DMS 273 treated with DMSO at 0.1 percent for 48 hours (cell line): ENCODE measurements at regions not wholly inside any gene's neighbourhood (a gene's known extent, or its start where the extent isn't known, plus 50 kb on each side); places are given as distances from the start of the nearest gene placed in this dataset.
"Not testable (repeated sequence)": the region's sequence is repeated elsewhere in the genome, so short reads cannot be mapped to it uniquely, and the experiment has no call there.

Experiments
- DNase-seq: peaks from one replicate; lab custom pipeline; 2025; lab: John Stamatoyannopoulos, UW

DNA sequence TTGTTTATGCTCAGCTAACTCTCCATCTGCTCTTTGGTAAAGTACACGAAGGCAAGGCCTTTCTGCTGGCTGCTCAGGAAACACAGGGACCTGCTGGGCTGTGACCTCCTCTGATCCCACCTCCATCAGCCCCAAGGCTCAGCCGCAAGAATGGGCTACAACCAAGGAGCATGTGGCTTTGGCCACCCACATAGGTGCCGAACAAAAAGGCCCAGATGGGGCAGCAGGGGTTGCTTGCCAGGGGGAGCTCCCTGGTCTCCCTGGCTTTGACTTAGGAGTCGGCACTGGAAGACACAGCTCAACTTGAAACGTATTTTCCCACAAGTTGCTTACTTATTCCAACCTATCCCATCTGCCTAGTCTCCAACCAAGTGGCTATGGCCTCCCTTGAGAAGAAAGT is 461.1 kb downstream of the ICE1 start:
- no peak for DNase-seq

- DNase-seq, result no peak
These were observed 460.7 kb downstream of the ICE1 start for GRCh38 chr5:5883146-5883545.

DNA sequence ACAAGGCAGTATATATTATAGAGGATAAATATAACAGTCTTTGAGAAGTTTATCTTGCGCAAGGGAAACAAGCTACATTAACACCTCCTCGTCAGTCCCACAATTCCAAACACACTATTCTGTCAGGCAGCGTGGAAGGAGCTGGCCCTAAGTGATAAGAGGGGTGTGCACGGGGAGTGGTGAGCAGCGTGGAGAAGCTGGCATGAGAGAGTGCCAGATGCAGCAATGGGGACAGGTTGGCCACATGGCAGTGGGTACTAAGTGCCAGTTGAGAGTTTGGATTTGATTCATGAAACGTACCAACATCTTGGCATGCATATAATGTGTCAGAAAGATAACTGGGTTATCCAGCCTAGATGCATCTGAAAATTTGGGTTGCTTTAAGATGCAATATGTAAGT is 460.2 kb downstream of the ICE1 start:
- DNase-seq, result no peak

DNA sequence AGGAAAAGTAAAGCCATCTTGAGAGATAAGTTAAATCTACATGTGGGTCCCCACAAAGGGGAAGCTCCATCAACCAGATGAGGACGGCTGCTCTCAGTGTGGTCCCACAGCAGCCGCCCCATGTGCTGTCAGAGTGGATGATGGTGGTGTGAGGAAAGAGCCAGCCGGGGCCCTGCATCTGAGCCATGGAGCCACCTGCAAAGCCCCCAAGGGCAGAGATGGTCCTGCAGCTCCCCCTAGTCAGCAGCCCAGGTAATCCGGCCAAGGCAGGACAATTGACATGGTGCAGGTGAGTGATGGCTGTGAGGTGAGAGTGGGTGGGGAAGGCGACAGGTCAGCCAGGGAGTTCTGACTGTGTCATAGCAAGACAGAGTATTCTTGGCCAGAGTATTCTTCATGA is 458.8 kb downstream of the ICE1 start:
- no peak for DNase-seq

- no peak for DNase-seq
These were observed 457.7 kb downstream of the ICE1 start for GRCh38 chr5:5880077-5880763.

DNA sequence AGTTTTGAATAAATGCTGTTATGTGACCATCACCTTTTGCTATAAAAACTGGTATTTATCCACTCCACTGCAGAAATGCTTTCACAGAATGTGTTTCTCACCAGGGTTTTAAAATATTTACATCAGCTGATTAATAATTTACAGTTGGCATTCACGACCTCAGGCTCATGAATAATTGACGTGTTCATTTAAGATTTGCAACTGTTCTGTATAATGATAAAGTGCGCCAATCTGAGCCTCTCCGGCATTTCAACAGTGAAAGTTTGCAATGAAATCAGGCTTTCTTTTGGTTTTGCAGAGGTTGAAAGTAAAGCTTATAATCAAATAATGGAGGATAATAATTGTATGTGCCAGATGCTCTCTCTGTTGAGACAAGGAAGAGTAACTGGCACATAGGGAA is 434.9 kb downstream of the ICE1 start:
- no peak for DNase-seq

GRCh38 chr5:5854087-5854486 is 431.6 kb downstream of the ICE1 start:
- no peak for DNase-seq

GRCh38 chr5:5838493-5838892 is 416.0 kb downstream of the ICE1 start:
- DNase-seq, result no peak

DNA sequence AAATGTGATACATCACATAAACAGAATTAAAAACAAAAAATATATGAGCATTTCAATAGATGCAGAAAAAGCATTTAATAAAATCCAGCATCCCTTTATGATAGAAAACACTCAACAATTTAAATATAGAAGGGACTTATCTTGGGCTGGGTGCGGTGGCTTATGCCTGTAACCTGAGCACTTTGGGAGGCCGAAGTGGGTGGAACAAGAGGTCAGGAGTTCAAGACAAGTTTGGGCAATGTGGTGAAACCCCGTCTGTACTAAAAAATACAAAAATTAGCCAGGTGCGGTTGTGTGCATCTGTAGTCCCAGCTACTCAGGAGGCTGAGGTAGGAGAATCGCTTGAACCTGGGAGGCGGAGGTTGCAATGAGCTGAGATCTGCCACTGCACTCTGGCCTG is 409.1 kb downstream of the ICE1 start:
- DNase-seq, result not testable (repeated sequence)

DNA sequence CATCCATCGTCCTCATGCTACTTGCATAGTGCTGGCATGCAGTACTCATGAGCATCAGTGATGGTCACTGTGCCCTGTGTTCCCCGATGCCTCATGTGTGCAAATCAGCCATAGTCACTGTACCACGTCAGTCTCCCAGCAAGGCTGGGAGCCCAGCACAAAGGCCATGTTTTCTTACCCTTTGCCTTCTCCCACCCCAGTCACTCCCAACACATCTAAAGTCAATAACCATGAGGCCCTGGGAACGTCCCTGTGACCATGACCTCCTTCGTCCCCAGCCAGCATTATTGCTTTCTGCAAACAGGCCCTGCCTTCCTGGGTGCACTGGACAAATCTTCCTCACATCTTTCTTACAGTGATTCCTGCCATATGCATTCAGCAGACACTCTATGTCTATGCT is 406.1 kb downstream of the ICE1 start:
- no peak for DNase-seq

DNA sequence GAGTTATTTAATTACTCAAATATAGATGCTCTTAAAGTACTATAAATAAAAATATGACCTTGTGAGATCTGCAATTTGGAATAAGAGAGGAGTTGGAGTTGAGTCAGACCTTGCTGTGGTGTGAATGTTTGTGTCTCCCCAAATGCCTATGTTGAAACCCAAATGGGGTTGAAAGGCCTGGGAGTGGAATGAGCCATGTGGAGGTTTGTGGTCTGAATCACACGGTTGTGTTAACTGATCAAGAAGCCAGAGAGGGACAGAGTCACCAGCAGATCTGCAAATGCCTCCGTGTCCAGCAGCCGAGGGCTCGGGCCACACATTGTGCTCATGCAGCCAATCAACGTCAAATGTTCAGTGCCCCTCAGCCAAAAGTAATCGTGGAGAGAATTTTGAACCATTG is 404.4 kb downstream of the ICE1 start:
- DNase-seq, result no peak

- DNase-seq, result no peak
These were observed 400.3 kb downstream of the ICE1 start for GRCh38 chr5:5822729-5823257.

- DNase-seq, result no peak
These were observed 394.5 kb downstream of the ICE1 start for GRCh38 chr5:5816960-5817359.

GRCh38 chr5:5813441-5813840 is 391.0 kb downstream of the ICE1 start:
- DNase-seq, result no peak

DNA sequence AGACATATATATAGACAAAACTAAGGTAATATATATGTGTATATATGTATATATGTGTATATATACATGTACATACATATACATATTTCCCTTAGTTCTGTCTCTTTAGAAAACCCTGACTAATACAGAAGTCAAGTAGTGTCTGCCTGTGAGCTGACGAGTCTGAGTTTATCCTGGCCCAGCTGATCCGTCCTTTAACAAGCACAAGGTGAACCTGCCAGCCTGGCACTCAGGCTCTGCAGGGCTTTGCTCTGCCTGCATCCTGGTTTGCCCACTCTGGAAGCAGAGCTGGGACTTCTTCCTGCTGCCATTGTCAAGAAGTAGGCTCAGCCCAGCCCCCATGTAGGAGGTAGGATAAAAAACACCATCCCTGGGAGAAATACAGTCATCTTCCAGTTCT is 388.0 kb downstream of the ICE1 start:
- DNase-seq, result no peak

GRCh38 chr5:5805916-5806315 is 383.4 kb downstream of the ICE1 start:
- DNase-seq, result no peak

GRCh38 chr5:5804478-5805233 is 382.2 kb downstream of the ICE1 start:
- DNase-seq, result no peak

GRCh38 chr5:5800801-5801761 is 378.6 kb downstream of the ICE1 start:
- DNase-seq, result no peak

DNA sequence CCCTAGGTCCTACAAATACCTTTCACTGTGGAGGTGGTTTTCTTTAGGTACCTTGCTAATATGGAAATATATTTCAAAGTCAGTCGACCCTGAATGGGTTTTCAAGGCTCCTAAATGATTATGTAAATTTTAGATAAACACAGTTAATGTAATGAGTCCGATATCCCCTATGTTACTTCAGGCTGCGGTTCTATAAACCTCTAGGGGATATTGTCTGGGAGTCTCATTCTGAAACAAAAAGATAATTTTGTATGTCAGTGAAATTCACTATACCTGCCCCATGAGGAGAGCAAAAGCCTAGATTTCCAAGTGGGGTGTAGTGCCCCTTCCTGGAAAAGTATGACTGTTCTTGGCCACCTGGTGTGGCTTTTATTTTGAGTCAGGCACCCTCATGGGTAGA is 377.3 kb downstream of the ICE1 start:
- no peak for DNase-seq

DNA sequence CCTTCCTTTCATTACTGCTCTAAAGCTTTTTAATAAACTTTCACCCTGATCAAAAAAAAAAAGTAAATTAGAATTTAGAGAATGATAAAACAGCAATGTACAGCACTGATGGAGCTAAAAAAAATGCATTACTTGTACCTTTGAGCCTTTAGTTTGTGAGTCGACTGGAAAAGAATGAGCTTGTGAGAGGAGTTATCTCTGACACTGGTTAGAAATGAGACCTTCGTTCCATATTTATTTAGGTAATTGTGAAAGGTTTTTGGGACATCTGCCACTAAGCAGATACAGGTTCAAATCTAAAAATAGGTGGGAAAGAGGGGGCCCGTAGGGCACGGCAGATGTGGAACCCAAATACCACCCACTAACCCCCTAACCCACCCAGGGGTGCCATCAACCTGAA is 376.8 kb downstream of the ICE1 start:
- DNase-seq, result no peak

GRCh38 chr5:5798462-5798861 is 376.0 kb downstream of the ICE1 start:
- DNase-seq, result no peak

GRCh38 chr5:5798041-5798440 is 375.6 kb downstream of the ICE1 start:
- no peak for DNase-seq
